Heart right ventricle (tissue), 16 donors: ENCODE measurements at regions not wholly inside any gene's neighbourhood (a gene's known extent, or its start where the extent isn't known, plus 50 kb on each side); places are given as distances from the start of the nearest gene placed in this dataset.

Experiments used
- ATAC-seq, 8 donors: fragments of 200-7000 bp; cut with Tn5 transposase; one replicate each; pipeline ENCODE4 v1.9.1; 2020; ENCODE audit warnings: mild to moderate bottlenecking in 8 of 8, moderate library complexity in 8 of 8, moderate number of reproducible peaks in 1 of 8
- DNase-seq, 2 donors: peaks; one replicate each; pipeline ENCODE4 v3.0.0-alpha.2; 2020
- H3K27ac ChIP-seq, 10 donors: fragments of 200-600 bp; sonication (generic) in 2 of 10; one replicate each; pipeline versions ENCODE4 v1.5.0 to v1.8.0; 2020 to 2022; ENCODE audit warnings: mild to moderate bottlenecking in 3 of 10
- H3K27me3 ChIP-seq, 7 donors: fragments of 200-600 bp; one replicate each; pipeline ENCODE4 v1.8.0; 2021 to 2022; ENCODE audit warnings: mild to moderate bottlenecking in 2 of 7
- H3K36me3 ChIP-seq, 9 donors: fragments of 200-600 bp; sonication (generic) in 1 of 9; one replicate each; pipeline versions ENCODE4 v1.5.0 to v1.8.0; 2020 to 2022; ENCODE audit warnings: mild to moderate bottlenecking in 2 of 9
- H3K4me1 ChIP-seq, 9 donors: fragments of 200-600 bp; sonication (generic) in 1 of 9; one replicate each; pipeline versions ENCODE4 v1.5.0 to v1.8.0; 2020 to 2022; ENCODE audit warnings: mild to moderate bottlenecking in 4 of 9
- H3K4me3 ChIP-seq, 10 donors: fragments of 200-600 bp; sonication (generic) in 2 of 10; one replicate each; pipeline versions ENCODE4 v1.5.0 to v1.8.0; 2020 to 2022; ENCODE audit warnings: mild to moderate bottlenecking in 7 of 10, moderate library complexity in 2 of 10
- H3K9me3 ChIP-seq, 11 donors: fragments of 200-600 bp in 10 of 11; sonication (generic) in 2 of 11; one replicate each; pipeline versions ENCODE4 v1.5.0 to v1.8.0; 2013 to 2022; ENCODE audit warnings: mild to moderate bottlenecking in 2 of 11, control low read depth in 1 of 11, moderate library complexity in 1 of 11
- WGBS, 2 donors: extraction: QIAGEN DNeasy Blood & Tissue Kit; methylation state at CpG; one replicate each; pipeline ENCODE4 v1.1.7; 2013; ENCODE audit warnings: inconsistent platforms in 1 of 2; 5-methylcytosine and 5-hydroxymethylcytosine counted together
- intact Hi-C, 10 donors: fragments of 100-400 bp; cut with DNase I; formaldehyde crosslinking; loops; one replicate each; pipeline versions ENCODE4 v1.11.1 to v1.14.2; 2022
- TF ChIP-seq, protein P1 (sequence below), 9 donors: fragments of 200-600 bp; sonication (generic) in 2 of 9; IDR thresholded peaks; one replicate each; pipeline versions ENCODE4 v1.5.0 to v1.8.0; 2021 to 2022; ENCODE audit warnings: antibody characterized with exemption in 9 of 9, mild to moderate bottlenecking in 5 of 9, moderate library complexity in 1 of 9
- donor health status: Arrhythmogenic right ventricular cardiomyopathy.
- donor health status: ischemic (EF 13 %, LVEDD 7.1; RV severe dilation, severe dysfunction).
- donor health status: healthy with polysubstance abuse.
- donor health status: DM: no; HTN: yes; CAD: no.
- donor health status: DM: no; HTN: no; CAD: no.
- donor health status: ischemic (EF 25% LVEDD 6.9; RV normal size, moderate dysfunction).
- donor health status: ischemic (EF 25% LVEDD 5.7; RV mildly dilated, moderate dysfunction).
- donor health status: healthy.
- donor health status: DM: yes; HTN: yes; CAD: no.
- donor health status: Ischemic cardiomyopathy.
- donor health status: ischemic (EF 35%, LVEDD 5.7; RV mildly dilated, moderate dysfunction).
- donor health status: nonischemic (EF 11% LVEDD 7.7; RV severe dilation, severe dysfunction).
- donor health status: DM: yes; HTN: yes; CAD: no.
- donor health status: PGD.
- donor health status: ischemic (EF 29% LVEDD 5.4; RV normal size, mild dysfunction).
- donor health status: nonischemic (EF 23%, LVEDD 6.1; RV moderate dilation, normal function).

DNA sequence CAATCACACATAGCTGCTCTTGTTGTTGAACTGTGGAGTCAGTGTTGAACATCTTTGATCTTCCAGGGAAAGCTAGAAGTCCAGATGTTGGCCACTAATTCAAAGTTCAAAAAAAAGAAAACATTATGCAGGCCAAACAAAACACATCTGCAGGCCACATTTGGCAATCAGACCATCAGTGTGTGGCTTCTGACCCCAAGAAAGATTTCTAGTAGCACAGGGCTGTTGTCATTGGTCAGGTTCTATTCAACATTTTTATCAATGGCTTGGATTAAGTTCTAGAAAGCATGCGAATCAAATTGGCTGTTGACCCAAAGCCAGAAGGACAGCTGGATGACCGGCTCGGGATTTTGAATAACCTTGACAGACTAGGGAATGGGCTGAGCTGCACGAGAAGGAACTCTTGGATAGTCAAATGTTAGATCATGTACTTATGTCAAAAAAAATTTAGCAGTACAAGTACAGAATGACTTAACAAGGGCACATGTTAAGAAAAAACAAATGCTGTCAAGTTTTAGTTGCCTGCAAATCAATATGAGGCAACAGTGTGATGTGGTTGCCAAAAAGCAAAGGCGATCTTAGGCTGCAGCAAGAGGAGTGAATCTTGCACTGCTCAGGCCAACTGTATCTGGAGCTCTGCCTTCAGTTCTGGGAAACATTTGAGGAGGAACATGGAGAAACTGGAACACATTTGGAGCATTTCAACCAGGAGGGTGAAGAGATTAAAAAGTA is 187.6 kb downstream of the RGS9 start:
- Histone ChIP-seq H3K4me1 (peaks cover 0 to 7% (median 0%) of the 10 kb centered on the region in 9 donors), H3K27me3 (no peaks in the 10 kb centered on the region), H3K36me3 (no peaks in the 10 kb centered on the region), H3K9me3 (no peaks in the 10 kb centered on the region), H3K27ac (no peak overlapping the region), H3K4me3 (no peak overlapping the region)
- WGBS, 2 donors: 58 to 71% methylated on average over 5 of the region's 5 CpGs
- intact Hi-C loops: no loop called here
- ATAC-seq (peak in 7 of 8 donors; percentile 47 to 91 (median 74)), DNase-seq (peak in 1 of 2 donors; percentile 16)
- TF ChIP-seq, protein P1, sequence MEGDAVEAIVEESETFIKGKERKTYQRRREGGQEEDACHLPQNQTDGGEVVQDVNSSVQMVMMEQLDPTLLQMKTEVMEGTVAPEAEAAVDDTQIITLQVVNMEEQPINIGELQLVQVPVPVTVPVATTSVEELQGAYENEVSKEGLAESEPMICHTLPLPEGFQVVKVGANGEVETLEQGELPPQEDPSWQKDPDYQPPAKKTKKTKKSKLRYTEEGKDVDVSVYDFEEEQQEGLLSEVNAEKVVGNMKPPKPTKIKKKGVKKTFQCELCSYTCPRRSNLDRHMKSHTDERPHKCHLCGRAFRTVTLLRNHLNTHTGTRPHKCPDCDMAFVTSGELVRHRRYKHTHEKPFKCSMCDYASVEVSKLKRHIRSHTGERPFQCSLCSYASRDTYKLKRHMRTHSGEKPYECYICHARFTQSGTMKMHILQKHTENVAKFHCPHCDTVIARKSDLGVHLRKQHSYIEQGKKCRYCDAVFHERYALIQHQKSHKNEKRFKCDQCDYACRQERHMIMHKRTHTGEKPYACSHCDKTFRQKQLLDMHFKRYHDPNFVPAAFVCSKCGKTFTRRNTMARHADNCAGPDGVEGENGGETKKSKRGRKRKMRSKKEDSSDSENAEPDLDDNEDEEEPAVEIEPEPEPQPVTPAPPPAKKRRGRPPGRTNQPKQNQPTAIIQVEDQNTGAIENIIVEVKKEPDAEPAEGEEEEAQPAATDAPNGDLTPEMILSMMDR (IDR thresholded peaks at IDR 0.05): no peak

DNA sequence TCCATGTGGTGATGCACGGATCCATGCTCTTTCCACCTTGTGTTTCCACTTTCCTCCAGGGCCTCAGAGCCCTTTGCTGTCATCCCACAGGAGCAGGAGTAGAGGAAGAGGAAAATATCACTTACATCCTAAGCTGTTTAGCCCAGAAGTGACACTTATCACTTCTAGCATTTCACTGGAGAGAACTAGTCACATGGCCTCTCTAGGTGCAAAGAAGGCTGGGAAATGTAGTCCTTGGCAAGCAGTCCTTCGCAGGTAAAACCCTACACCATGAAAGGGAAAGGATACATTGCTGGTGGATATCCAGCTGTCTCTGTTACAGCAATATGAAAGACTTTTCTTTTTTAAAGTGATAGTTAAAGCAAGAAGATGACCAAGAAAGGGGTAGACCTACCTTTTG is 185.9 kb downstream of the RGS9 start:
- Histone ChIP-seq H3K9me3 (no peaks in the 10 kb centered on the region), H3K27ac (no peak overlapping the region), H3K27me3 (no peaks in the 10 kb centered on the region), H3K4me3 (no peak overlapping the region), H3K36me3 (no peaks in the 10 kb centered on the region), H3K4me1 (peaks cover 0 to 7% (median 0%) of the 10 kb centered on the region in 9 donors)
- intact Hi-C loops: no loop called here
- ATAC-seq (no peak), DNase-seq (no peak)
- WGBS, 2 donors: 83 to 87% methylated on average over 2 of the region's 2 CpGs
- TF ChIP-seq, protein P1 (IDR thresholded peaks at IDR 0.05): no peak

DNA sequence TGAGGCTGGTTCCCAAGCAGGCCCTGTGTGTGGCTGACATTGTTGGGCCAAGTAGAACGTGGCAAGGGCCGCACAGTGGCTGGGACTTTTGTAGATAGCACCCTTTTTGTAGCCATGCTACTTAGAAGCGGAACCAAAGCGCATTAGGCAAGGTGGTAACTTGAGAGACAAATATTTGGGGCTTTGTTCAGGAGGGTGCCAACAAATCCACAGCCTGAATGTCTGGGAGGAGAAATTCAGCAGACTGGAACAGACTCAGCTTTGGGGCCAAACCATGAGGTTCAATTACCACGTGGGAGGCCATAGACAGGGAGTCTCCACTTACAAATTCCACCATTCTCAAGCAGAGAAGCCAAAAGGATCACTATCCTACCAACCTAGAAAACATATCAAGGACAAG is 183.7 kb downstream of the RGS9 start:
- Histone ChIP-seq H3K4me3 (no peak overlapping the region), H3K36me3 (no peaks in the 10 kb centered on the region), H3K27me3 (peaks cover 0 to 4% (median 0%) of the 10 kb centered on the region in 7 donors), H3K27ac (no peak overlapping the region), H3K4me1 (peaks cover 0 to 7% (median 0%) of the 10 kb centered on the region in 9 donors), H3K9me3 (no peaks in the 10 kb centered on the region)
- 86 to 88% methylated on average over 5 of the region's 5 CpGs for WGBS, 2 donors
- intact Hi-C loops: no loop called here
- TF ChIP-seq, protein P1 (IDR thresholded peaks at IDR 0.05): no peak
- DNase-seq (no peak), ATAC-seq (no peak)

DNA sequence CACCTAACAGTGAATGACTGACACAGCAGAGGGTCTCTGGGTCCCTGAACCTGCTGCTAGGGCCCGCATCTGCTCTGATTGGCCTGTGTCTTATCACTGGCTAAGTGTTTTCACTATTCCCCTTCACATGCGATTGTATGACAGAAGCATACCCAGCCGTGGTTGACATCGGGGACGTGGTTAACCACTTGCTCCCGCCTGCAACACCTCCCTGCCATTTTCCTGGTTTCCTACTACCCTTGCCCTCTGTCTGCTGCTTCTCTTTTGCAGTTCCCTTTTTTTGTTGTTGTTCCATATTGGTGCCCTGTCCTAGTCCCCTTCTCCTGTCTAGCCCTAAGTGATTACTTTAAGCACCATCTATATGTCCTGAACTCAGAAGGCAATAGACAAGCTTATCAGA is 177.0 kb downstream of the RGS9 start:
- intact Hi-C loops: no loop called here
- Histone ChIP-seq H3K4me3 (no peak overlapping the region), H3K27ac (no peak overlapping the region), H3K4me1 (no peaks in the 10 kb centered on the region), H3K36me3 (no peaks in the 10 kb centered on the region), H3K9me3 (no peaks in the 10 kb centered on the region), H3K27me3 (peaks cover 0 to 50% (median 36%) of the 10 kb centered on the region in 7 donors)
- DNase-seq (no peak), ATAC-seq (no peak)
- TF ChIP-seq, protein P1 (IDR thresholded peaks at IDR 0.05): no peak
- WGBS, 2 donors: 39 to 47% methylated on average over 6 of the region's 6 CpGs
